Nephron progenitor cell (in vitro differentiated cells): ENCODE measurements at regions not wholly inside any gene's neighbourhood (a gene's known extent, or its start where the extent isn't known, plus 50 kb on each side); places are given as distances from the start of the nearest gene placed in this dataset.

Experiments used
- DNase-seq: peaks from one replicate; pipeline ENCODE4 v3.0.0; 2021
- H3K27ac Mint-ChIP-seq: 2 replicates; pipeline ENCODE4 v1.8.0; 2021; ENCODE audit warnings: mild to moderate bottlenecking, moderate library complexity, mixed read lengths
- H3K27me3 Mint-ChIP-seq: 2 replicates; pipeline ENCODE4 v1.8.0; 2021; ENCODE audit warnings: mild to moderate bottlenecking, low read depth, mixed read lengths; ENCODE audit not compliant: poor library complexity
- H3K36me3 Mint-ChIP-seq: 2 replicates; pipeline ENCODE4 v1.8.0; 2021; ENCODE audit warnings: low read depth, mixed read lengths
- H3K4me1 Mint-ChIP-seq: 2 replicates; pipeline ENCODE4 v1.8.0; 2021; ENCODE audit warnings: mixed read lengths
- H3K4me3 Mint-ChIP-seq: 2 replicates; pipeline ENCODE4 v1.8.0; 2021; ENCODE audit warnings: mild to moderate bottlenecking, moderate library complexity, mixed read lengths
- H3K9me3 Mint-ChIP-seq: 2 replicates; pipeline ENCODE4 v1.8.0; 2021; ENCODE audit warnings: mild to moderate bottlenecking, moderate library complexity, mixed read lengths
- TF ChIP-seq, protein P1 (sequence below): fragments of 200-600 bp; sonication (generic); IDR thresholded peaks from 2 replicates; pipeline ENCODE4 v1.5.0; 2021; ENCODE audit warnings: antibody characterized with exemption

DNA sequence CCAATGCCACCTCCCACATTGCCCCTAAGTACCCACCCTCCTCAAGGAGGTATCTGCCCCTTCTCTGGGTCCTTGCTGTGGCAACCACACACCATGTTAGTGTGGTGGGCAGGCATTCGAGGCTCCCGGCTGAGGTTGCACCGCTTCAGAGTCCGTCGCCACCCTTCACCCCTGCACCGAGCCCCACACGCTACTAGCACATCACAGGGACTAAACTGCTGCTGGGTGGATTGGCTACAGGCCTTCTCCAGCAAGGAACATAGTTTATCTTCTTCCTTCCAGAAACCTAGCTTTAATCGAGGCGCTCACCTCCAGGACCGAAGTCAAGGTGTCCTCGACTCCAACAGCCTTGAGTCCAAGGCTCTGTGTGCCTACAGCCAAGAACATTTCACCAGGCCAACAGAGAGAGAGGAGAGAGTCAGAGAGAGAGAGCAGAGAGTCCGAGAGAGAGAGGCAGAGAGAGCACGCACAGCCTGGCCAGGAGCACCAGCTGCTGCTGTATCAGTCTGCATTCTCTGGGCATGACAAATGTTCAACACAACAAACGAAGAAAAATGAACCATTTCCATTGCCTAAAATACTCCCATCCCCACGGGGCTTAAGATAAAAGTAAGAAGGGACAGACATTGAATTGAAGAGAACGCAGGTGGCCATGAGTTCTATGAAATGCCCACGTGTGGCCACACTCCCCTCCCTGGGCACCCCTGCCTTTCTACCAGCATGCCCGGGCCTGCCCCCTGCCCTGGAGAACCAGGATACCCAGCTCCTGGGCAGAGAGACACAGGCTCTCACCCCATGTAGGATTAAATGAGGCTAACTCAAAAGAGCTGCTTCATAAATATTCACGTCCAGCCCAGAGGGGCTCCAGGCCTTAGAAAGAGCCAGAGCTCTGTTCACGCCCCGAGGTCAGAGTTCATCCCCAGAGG, 94.9 kb downstream of the RBFOX3 start:
- no peak for DNase-seq
- peaks cover 49% of the 10 kb centered on the region for H3K4me1 Mint-ChIP-seq
- no peak overlapping the region for H3K4me3 Mint-ChIP-seq
- TF ChIP-seq, protein P1, sequence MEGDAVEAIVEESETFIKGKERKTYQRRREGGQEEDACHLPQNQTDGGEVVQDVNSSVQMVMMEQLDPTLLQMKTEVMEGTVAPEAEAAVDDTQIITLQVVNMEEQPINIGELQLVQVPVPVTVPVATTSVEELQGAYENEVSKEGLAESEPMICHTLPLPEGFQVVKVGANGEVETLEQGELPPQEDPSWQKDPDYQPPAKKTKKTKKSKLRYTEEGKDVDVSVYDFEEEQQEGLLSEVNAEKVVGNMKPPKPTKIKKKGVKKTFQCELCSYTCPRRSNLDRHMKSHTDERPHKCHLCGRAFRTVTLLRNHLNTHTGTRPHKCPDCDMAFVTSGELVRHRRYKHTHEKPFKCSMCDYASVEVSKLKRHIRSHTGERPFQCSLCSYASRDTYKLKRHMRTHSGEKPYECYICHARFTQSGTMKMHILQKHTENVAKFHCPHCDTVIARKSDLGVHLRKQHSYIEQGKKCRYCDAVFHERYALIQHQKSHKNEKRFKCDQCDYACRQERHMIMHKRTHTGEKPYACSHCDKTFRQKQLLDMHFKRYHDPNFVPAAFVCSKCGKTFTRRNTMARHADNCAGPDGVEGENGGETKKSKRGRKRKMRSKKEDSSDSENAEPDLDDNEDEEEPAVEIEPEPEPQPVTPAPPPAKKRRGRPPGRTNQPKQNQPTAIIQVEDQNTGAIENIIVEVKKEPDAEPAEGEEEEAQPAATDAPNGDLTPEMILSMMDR, result no peak
- H3K27me3 Mint-ChIP-seq, result peaks cover 8% of the 10 kb centered on the region
- H3K9me3 Mint-ChIP-seq, result peaks cover 6% of the 10 kb centered on the region
- H3K36me3 Mint-ChIP-seq, result no peaks in the 10 kb centered on the region
- H3K27ac Mint-ChIP-seq, result peak overlapping the region; percentile 2

DNA sequence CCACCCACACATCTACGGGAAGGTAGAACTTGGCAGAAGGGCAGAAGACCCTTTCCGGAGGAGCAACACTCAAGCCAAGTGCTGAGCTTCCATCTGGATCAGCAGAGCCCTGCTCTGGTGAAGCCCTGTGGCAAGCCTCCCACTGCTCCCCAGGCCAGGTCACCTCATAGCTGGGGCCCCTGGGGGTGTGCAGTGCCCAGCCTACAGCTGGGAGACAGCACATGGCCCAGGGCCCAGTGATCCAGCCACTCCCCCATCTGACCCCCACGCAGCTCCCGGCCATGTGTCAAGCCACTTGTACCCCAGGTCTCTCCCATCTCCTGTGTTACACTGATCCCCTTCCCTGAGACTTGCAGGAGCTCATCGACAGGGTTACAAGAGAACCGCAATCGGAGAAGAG, 95.7 kb downstream of the RBFOX3 start:
- H3K27me3 Mint-ChIP-seq, result peaks cover 9% of the 10 kb centered on the region
- H3K9me3 Mint-ChIP-seq, result peaks cover 6% of the 10 kb centered on the region
- H3K27ac Mint-ChIP-seq, result no peak overlapping the region
- no peak for DNase-seq
- no peaks in the 10 kb centered on the region for H3K36me3 Mint-ChIP-seq
- H3K4me3 Mint-ChIP-seq, result no peak overlapping the region
- TF ChIP-seq, protein P1, result no peak
- H3K4me1 Mint-ChIP-seq, result peaks cover 49% of the 10 kb centered on the region

DNA sequence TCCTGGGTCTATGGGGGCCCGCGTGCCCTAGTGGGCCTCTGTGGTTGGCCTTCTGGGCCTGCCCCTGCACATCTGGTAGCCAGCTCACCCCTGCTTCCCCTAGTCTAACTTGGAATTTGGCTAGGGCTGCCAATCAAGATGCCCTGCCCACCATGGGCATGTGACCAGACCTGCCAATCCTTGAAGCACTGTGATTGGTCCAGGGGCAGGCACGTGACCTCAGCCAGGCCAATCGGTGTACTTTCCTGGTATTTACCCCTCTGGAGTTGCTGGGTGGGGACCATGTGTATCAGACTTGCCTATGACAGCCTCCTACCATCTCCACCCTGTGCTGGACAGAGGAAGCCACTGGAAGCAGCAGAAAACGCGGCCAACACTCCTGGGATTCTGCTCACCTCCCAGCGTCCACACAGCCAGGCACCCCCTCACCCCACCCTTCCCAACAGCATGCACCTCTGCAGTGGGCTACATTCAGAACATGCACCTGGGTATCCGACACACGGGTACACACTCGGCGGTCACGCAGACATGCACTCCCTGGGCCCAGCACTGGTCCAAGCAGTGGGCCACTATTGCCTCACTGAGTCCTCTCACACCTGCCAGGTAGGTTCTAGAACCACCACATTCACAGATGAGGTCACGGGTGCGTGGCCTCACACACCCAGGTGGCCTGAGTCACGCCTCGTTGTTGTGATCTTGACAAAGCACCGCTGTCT, 96.9 kb downstream of the RBFOX3 start:
- TF ChIP-seq, protein P1, result no peak
- no peak overlapping the region for H3K4me3 Mint-ChIP-seq
- peaks cover 6% of the 10 kb centered on the region for H3K9me3 Mint-ChIP-seq
- H3K27ac Mint-ChIP-seq, result no peak overlapping the region
- peaks cover 11% of the 10 kb centered on the region for H3K27me3 Mint-ChIP-seq
- DNase-seq, result no peak
- no peaks in the 10 kb centered on the region for H3K36me3 Mint-ChIP-seq
- H3K4me1 Mint-ChIP-seq, result peaks cover 51% of the 10 kb centered on the region

DNA sequence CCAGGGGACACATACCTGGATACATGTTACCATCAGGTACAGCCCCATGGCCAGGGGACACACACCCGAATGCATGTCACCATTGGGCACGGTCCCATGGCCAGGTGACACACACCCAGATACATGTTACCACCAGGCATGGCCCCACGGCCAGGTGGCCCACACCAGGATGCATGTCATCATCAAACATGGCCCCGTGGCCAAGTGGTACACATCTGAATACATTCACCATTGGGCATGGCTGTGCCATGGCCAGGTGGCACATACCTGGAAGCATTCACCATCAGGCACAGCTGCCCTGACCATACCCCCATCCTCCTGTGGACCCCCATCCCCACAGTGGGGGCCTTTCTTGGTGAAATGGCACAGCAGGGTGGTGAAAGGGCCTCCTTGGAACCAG, 97.6 kb downstream of the RBFOX3 start:
- H3K27me3 Mint-ChIP-seq, result peaks cover 11% of the 10 kb centered on the region

DNA sequence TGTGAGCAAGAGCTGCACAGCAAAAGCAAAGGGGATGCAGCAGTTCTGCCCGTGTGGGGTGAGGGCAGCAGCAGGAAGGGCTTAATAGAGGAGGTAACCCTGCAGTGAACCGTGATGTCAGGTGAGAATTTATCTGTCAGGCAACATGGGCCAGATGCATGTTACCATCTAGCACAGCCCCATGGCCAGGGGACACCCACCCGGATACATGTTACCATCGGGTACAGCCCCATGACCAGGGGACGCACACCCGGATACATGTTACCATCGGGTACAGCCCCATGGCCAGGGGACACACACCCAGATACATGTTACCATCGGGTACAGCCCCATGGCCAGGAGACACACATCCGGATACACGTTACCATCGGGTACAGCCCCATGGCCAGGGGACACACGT, 99.4 kb downstream of the RBFOX3 start:
- TF ChIP-seq, protein P1, result no peak
- no peak for DNase-seq
- Mint-ChIP-seq H3K27ac (no peak overlapping the region), H3K27me3 (peaks cover 13% of the 10 kb centered on the region), H3K9me3 (peaks cover 6% of the 10 kb centered on the region), H3K36me3 (no peaks in the 10 kb centered on the region), H3K4me3 (no peak overlapping the region), H3K4me1 (peaks cover 34% of the 10 kb centered on the region)

More for the DNA sequence above, 97.6 kb downstream of the RBFOX3 start:
- Mint-ChIP-seq H3K27ac (no peak overlapping the region), H3K9me3 (peaks cover 6% of the 10 kb centered on the region), H3K4me1 (peaks cover 51% of the 10 kb centered on the region), H3K36me3 (no peaks in the 10 kb centered on the region), H3K4me3 (no peak overlapping the region)
- DNase-seq, result no peak
- TF ChIP-seq, protein P1, result no peak
